GM21576 (cell line): ENCODE measurements at regions not wholly inside any gene's neighbourhood (a gene's known extent, or its start where the extent isn't known, plus 50 kb on each side); places are given as distances from the start of the nearest gene placed in this dataset.
"Not testable (repeated sequence)": the region's sequence is repeated elsewhere in the genome, so short reads cannot be mapped to it uniquely, and the experiment has no call there.

ENCODE experiments used
- ATAC-seq: cut with Tn5 transposase; IDR thresholded peaks from one replicate; pipeline ENCODE4 v1.9.1; 2021; ENCODE audit warnings: mild to moderate bottlenecking, moderate library complexity; ENCODE audit not compliant: unreplicated experiment

GRCh38 chr1:209080170-209080781 is 503.2 kb upstream of the CAMK1G start:
- no peak for ATAC-seq

DNA sequence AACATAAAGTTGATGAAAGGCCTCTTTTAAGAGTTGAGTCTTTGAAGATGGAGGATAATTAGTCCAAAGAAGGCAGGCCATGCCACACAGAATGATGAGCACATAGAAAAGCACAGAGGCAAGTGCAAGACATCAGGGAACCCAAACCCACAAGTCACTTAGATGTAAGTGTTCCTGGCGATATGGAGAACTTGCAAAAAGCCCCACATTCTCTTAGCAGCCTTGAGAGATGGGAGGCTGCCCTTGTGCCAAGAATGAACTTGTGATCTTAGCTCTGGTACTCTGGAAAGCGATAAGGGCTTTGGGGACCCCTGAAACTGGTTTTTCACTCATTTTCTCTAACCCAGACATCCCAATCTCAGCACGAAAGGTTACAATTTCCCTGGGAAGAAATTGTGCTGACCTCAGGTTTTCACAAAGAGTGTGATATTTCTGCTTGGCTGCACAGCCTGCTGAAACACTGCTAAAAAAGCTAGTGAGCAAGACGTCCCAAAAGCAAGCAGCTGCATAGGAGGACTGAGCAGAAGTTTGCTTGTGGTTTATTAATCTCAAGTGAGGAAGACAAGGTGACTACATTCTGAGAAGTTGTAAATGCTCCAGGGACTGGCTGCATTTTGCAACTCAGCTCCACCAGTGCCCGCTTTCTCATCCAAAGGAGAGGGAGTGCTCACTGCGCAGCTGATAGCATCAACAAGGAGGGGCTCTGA is 496.9 kb upstream of the CAMK1G start:
- ATAC-seq, result peak; percentile 95

- no peak for ATAC-seq
These were observed 489.1 kb upstream of the CAMK1G start for GRCh38 chr1:209094384-209094783.

GRCh38 chr1:209095627-209096595 is 487.6 kb upstream of the CAMK1G start:
- ATAC-seq, result no peak

DNA sequence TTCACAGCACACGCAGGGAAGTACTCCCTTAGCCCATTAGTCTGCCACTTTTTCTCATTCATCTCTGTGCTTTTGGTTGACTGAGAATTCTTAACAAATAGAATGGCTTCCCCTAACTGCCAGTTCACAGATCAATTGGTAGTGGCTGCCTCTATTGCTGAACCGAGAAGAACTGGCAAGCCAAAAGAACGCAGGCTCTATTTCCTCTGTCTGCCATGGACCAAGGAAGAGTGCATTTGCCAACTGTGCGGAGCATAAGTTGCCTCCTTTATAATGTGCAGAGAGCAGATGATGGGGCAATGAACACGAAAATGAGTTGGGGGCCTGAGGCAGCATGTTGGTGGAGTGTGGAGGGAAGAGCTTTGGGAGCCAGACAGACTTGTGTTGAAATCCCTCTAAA is 483.1 kb upstream of the CAMK1G start:
- ATAC-seq, result no peak

- ATAC-seq, result no peak
These were observed 482.4 kb upstream of the CAMK1G start for GRCh38 chr1:209101106-209101505.

DNA sequence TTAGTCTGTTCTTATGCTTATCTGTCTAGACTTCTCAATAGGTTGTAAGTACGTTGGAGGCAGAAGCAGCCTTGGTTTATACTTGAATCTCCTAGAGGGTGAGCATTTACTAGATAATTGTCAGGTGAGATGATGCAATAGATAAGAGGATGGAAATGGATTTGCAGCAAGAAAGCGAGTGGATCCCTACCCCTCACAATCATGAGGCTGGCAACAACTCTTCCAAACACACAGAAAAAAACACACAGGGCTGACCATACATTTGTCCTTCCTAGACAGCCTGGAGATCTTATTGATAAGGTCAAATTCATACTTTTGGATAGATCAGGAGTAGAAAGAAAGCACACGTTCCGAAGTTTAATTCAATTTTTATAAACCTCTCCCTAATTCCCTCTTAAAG is 481.4 kb upstream of the CAMK1G start:
- no peak for ATAC-seq

DNA sequence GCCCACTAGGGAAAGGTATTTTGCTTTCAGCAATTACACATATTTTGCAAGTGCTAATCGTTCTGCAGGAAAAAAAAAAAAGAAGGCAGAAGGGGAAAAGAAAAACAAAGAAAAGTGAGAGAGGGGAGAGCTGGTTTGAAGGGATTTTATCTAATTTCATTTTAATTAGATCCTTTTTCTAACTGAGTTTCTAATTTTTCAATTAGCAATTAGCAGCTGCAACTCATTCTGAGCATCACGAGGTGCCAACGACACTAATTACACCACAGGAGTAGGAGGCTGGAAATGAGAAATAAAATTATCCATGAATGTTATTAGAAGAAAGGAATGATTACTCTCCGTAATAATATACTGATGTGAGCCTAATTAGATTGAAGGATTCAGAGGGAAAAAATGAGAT is 481.0 kb upstream of the CAMK1G start:
- ATAC-seq, result no peak

DNA sequence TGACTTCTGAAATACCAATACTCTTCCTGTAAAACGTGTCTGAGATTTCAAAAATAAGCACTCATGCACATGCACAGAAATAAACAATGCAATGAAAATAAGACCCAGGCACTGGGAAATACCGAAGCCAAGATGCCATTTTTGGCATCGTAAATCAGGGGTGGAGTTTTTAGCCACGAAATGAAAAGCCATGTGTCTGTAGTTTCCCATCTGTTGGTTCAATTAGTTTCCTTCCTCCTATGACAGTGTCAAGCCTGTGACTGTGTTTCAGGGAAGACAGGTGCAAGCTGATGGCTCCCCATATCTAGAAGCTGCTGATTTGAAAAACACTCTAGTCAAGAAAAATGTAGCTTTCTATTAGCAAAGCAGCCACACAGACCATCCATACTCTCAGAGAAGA is 480.4 kb upstream of the CAMK1G start:
- ATAC-seq, result peak; percentile 42

- ATAC-seq, result no peak
These were observed 478.9 kb upstream of the CAMK1G start for GRCh38 chr1:209104646-209105045.

DNA sequence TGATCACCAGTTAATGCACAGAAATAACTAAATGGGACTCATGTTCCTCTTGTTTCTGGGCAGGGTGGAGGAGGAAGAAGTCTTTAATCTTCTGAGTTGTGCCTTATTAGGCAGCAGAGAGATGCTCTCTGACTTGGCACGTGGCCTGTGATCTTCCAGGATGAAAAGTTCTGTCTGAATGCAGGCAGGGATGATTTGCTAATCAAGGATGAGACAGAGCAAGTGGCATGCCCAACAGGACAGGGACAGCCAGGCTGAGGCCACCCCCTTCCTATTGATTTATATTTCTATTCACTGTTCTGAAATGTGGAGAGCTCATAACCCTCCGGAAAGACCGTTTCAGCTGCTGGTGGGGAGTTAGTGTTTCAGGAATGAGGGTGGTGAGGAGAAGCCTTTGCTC is 477.8 kb upstream of the CAMK1G start:
- ATAC-seq, result no peak

GRCh38 chr1:209106237-209106741 is 477.2 kb upstream of the CAMK1G start:
- ATAC-seq, result no peak

DNA sequence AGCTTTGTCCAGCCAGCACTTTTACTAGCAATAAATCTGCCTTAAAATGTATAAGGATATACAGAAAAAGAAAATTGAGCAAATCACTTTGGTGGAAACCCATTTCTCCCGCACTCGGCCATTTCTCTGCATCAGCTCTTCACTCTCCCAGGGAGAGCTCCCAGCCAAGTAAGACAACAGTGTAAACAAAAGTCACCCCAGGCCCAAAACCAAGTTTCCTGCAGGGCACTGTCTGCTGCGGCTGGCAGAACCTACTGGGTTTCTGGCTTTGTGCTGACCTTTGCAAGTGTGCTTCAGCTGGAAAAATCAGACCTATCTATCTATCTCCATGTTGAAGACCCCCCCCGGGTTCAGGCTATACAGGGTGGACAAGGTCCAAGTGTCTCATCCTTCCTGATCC is 476.7 kb upstream of the CAMK1G start:
- ATAC-seq, result no peak

DNA sequence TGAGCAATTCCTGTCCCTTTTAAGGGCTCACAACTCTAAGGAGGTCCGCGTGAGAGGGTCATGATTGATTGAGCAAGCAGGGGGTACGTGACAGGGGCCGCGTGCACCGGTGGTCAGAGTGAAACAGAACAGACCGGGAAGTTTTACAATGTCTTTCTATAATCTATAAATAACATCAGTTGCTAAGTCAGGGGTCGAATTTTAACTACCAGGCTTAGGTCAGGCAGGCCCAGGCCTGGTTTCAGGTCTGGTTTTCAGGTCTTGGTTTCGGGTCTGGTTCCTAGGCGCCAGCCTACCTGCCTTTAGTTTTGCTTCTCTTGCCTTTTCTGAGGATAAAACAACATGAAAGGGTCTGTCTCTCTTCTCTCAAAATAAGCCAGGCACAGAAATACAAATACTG is 476.0 kb upstream of the CAMK1G start:
- peak; percentile 51 for ATAC-seq

GRCh38 chr1:209109001-209109785 is 474.3 kb upstream of the CAMK1G start:
- ATAC-seq, result no peak

- no peak for ATAC-seq
These were observed 470.0 kb upstream of the CAMK1G start for GRCh38 chr1:209113521-209113920.

GRCh38 chr1:209116705-209117104 is 466.8 kb upstream of the CAMK1G start:
- ATAC-seq, result no peak

DNA sequence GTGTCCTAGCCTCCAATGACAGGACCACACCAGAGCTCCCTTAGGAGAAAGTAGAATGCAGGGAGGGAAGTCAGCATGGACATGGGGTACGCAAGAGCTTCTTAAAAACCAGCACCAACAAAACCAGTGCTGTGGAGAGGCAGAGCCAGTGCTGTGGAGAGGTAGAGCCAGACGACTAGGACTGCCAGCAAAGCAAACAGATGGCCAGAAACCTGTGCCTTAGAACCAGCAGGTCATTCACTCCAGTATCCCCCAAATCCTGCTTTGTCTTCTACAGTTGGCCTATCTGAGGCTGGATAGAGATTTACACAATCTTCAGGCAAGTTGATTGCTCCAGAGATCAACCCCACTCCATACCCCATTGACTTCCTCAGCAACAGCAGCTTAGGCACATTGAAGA is 459.9 kb upstream of the CAMK1G start:
- no peak for ATAC-seq

GRCh38 chr1:209129091-209129490 is 454.4 kb upstream of the CAMK1G start:
- not testable (repeated sequence) for ATAC-seq

DNA sequence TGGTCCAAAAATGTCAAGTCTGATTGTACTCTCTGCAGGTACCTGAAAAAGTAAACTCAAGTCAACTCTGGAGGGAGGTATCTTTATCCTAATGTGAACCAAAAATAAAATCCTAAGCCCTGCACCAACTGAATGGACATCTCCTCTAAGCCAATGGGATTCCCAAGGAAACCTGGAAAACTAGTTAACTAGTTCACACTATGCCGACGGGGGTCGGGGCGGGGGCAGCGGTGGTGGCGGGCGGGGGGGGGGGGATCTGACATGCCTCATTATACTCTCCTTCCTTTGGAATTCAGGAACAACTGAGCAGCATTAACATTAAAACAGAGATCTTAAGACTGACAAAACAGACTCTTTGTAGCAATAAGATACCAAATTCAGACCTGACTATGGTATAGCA is 452.6 kb upstream of the CAMK1G start:
- ATAC-seq, result no peak
